GM23338 (cell line): ENCODE measurements at regions not wholly inside any gene's neighbourhood (a gene's known extent, or its start where the extent isn't known, plus 50 kb on each side); places are given as distances from the start of the nearest gene placed in this dataset.

ENCODE experiments used
- ATAC-seq: fragments of 200-7000 bp; cut with Tn5 transposase; 3 replicates; pipeline ENCODE4 v1.9.1; 2020
- DNase-seq: peaks from one replicate; pipeline ENCODE4 v3.0.0-alpha.2; 2015; ENCODE audit warnings: low spot score
- H2AFZ ChIP-seq: fragments of 200-600 bp; sonication (generic); 2 replicates; pipeline ENCODE4 v1.8.0; 2016; ENCODE audit warnings: antibody characterized with exemption, mild to moderate bottlenecking, moderate library complexity
- H3F3A ChIP-seq: fragments of 200-600 bp; sonication (generic); replicated peaks from 2 replicates; pipeline ENCODE4 v1.8.0; 2017; ENCODE audit warnings: antibody characterized with exemption, mixed run types, low read depth
- H3K27ac ChIP-seq: fragments of 200-600 bp; sonication (generic); 2 replicates; pipeline ENCODE4 v1.6.1; 2016; ENCODE audit warnings: low read depth
- H3K27me3 ChIP-seq: fragments of 200-600 bp; sonication (generic); 2 replicates; pipeline ENCODE4 v1.8.0; 2016; ENCODE audit warnings: mild to moderate bottlenecking, mixed run types, moderate library complexity; ENCODE audit not compliant: insufficient read depth
- H3K36me3 ChIP-seq: fragments of 200-600 bp; sonication (generic); 2 replicates; pipeline ENCODE4 v1.8.0; 2016; ENCODE audit warnings: mild to moderate bottlenecking; ENCODE audit not compliant: insufficient read depth
- H3K4me1 ChIP-seq: fragments of 200-600 bp; sonication (generic); 2 replicates; pipeline ENCODE4 v1.8.0; 2016; ENCODE audit warnings: mild to moderate bottlenecking, moderate library complexity; ENCODE audit not compliant: insufficient read depth
- H3K4me2 ChIP-seq: fragments of 200-600 bp; sonication (generic); 2 replicates; pipeline ENCODE4 v1.7.1; 2017; ENCODE audit warnings: mixed run types
- H3K4me3 ChIP-seq: fragments of 200-600 bp; sonication (generic); 2 replicates; pipeline ENCODE4 v1.6.1; 2016; ENCODE audit warnings: mixed run types
- H3K79me2 ChIP-seq: fragments of 200-600 bp; sonication (generic); replicated peaks from 2 replicates; pipeline ENCODE4 v1.8.0; 2017; ENCODE audit warnings: mild to moderate bottlenecking; ENCODE audit not compliant: insufficient read depth
- H3K9me2 ChIP-seq: fragments of 200-600 bp; sonication (generic); 2 replicates; pipeline ENCODE4 v1.8.0; 2017; ENCODE audit not compliant: insufficient read depth
- H4K20me1 ChIP-seq: fragments of 200-600 bp; sonication (generic); replicated peaks from 2 replicates; pipeline ENCODE4 v1.8.0; 2017; ENCODE audit warnings: mild to moderate bottlenecking; ENCODE audit not compliant: insufficient read depth
- H3K27ac Mint-ChIP-seq: 2 replicates; pipeline ENCODE4 v1.8.0; 2020; ENCODE audit warnings: inconsistent platforms, mild to moderate bottlenecking, moderate library complexity, mixed read lengths
- H3K27me3 Mint-ChIP-seq: 3 replicates; pipeline ENCODE4 v1.8.0; 2022; ENCODE audit warnings: low read depth, mild to moderate bottlenecking, moderate library complexity, mixed read lengths, inconsistent platforms; ENCODE audit not compliant: insufficient read depth, poor library complexity
- H3K36me3 Mint-ChIP-seq: 3 replicates; pipeline ENCODE4 v1.8.0; 2021; ENCODE audit warnings: low read depth, mild to moderate bottlenecking, inconsistent platforms, moderate library complexity, mixed read lengths
- H3K4me1 Mint-ChIP-seq: 3 replicates; pipeline ENCODE4 v1.8.0; 2020; ENCODE audit warnings: mild to moderate bottlenecking, inconsistent platforms, mixed read lengths
- H3K4me3 Mint-ChIP-seq: 3 replicates; pipeline ENCODE4 v1.8.0; 2021; ENCODE audit warnings: moderate library complexity, mild to moderate bottlenecking, inconsistent platforms, mixed read lengths
- H3K9me3 Mint-ChIP-seq: 3 replicates; pipeline ENCODE4 v1.8.0; 2020; ENCODE audit warnings: moderate library complexity, mild to moderate bottlenecking, inconsistent platforms, mixed read lengths
- CREB1 ChIP-seq: fragments of 250-450 bp; sonication (Bioruptor Pico); IDR thresholded peaks from 2 replicates; pipeline ENCODE4 v1.5.0; 2020; ENCODE audit warnings: low read depth, mild to moderate bottlenecking, moderate library complexity
- EZH2phosphoT487 ChIP-seq: fragments of 200-600 bp; sonication (generic); IDR thresholded peaks from one replicate; pipeline ENCODE4 v1.8.1; 2018; ENCODE audit warnings: antibody characterized with exemption; ENCODE audit not compliant: unreplicated experiment
- JUNB ChIP-seq: IDR thresholded peaks from one replicate; pipeline ENCODE4 v1.6.1; 2016; ENCODE audit warnings: antibody characterized with exemption; ENCODE audit not compliant: unreplicated experiment
- NANOG ChIP-seq: IDR thresholded peaks from 2 replicates; pipeline ENCODE4 v1.6.1; 2016; ENCODE audit warnings: antibody characterized with exemption, borderline replicate concordance
- STAT1 ChIP-seq: IDR thresholded peaks from one replicate; pipeline ENCODE4 v1.6.1; 2016; ENCODE audit warnings: antibody characterized with exemption; ENCODE audit not compliant: unreplicated experiment
- ZNF114 ChIP-seq: fragments of 250-450 bp; sonication (Bioruptor Pico); IDR thresholded peaks from 2 replicates; pipeline ENCODE4 v1.5.0; 2020; ENCODE audit warnings: mild to moderate bottlenecking, moderate library complexity
- ZNF462 ChIP-seq: fragments of 250-450 bp; sonication (Bioruptor Pico); IDR thresholded peaks from 2 replicates; pipeline ENCODE4 v1.5.0; 2020; ENCODE audit warnings: mild to moderate bottlenecking, moderate library complexity
- TF ChIP-seq, protein P1 (sequence below): IDR thresholded peaks from one replicate; pipeline ENCODE4 v1.6.1; 2018; ENCODE audit warnings: antibody characterized with exemption; ENCODE audit not compliant: unreplicated experiment

DNA sequence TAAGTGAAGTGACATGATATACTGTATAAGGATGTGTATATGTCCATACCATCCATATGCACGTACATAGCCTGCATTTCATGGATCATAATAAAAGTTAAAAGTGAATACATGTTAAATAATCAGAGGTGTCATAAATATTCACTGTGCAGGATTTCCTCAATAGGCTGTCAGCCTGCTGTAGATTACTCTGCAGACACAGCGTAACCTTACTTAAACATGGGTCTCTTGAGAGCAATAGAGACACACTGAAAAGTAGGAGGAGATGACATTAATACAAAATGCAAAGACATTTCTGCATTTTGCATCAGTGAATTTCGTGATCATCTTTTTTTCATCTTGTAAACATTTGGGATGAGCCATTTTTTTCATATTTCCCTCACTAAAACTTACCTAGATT is 955.2 kb upstream of the DIAPH2 start:
- H3K4me3 Mint-ChIP-seq, result no peak overlapping the region
- ATAC-seq (no peak), DNase-seq (no peak)
- no peaks in the 10 kb centered on the region for H3K36me3 ChIP-seq
- H3K79me2 ChIP-seq, result no peaks in the 10 kb centered on the region
- TF ChIP-seq STAT1 (no peak), NANOG (no peak), JUNB (no peak), EZH2phosphoT487 (no peak), CREB1 (CRISPR knock-in tag) (no peak), ZNF114 (CRISPR knock-in tag) (no peak), ZNF462 (CRISPR knock-in tag) (no peak)
- TF ChIP-seq, protein P1, sequence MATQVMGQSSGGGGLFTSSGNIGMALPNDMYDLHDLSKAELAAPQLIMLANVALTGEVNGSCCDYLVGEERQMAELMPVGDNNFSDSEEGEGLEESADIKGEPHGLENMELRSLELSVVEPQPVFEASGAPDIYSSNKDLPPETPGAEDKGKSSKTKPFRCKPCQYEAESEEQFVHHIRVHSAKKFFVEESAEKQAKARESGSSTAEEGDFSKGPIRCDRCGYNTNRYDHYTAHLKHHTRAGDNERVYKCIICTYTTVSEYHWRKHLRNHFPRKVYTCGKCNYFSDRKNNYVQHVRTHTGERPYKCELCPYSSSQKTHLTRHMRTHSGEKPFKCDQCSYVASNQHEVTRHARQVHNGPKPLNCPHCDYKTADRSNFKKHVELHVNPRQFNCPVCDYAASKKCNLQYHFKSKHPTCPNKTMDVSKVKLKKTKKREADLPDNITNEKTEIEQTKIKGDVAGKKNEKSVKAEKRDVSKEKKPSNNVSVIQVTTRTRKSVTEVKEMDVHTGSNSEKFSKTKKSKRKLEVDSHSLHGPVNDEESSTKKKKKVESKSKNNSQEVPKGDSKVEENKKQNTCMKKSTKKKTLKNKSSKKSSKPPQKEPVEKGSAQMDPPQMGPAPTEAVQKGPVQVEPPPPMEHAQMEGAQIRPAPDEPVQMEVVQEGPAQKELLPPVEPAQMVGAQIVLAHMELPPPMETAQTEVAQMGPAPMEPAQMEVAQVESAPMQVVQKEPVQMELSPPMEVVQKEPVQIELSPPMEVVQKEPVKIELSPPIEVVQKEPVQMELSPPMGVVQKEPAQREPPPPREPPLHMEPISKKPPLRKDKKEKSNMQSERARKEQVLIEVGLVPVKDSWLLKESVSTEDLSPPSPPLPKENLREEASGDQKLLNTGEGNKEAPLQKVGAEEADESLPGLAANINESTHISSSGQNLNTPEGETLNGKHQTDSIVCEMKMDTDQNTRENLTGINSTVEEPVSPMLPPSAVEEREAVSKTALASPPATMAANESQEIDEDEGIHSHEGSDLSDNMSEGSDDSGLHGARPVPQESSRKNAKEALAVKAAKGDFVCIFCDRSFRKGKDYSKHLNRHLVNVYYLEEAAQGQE, result no peak
- no peaks in the 10 kb centered on the region for H3K4me1 Mint-ChIP-seq
- no peak overlapping the region for H3K4me2 ChIP-seq
- H2AFZ ChIP-seq, result no peak overlapping the region
- H3K9me3 Mint-ChIP-seq, result no peaks in the 10 kb centered on the region
- H3K27me3 Mint-ChIP-seq, result no peaks in the 10 kb centered on the region
- no peaks in the 10 kb centered on the region for H3K9me2 ChIP-seq
- no peaks in the 10 kb centered on the region for H3K4me1 ChIP-seq
- no peak overlapping the region for H3K4me3 ChIP-seq
- H3K27ac Mint-ChIP-seq, result no peak overlapping the region
- no peaks in the 10 kb centered on the region for H3F3A ChIP-seq
- H3K27me3 ChIP-seq, result no peaks in the 10 kb centered on the region
- H4K20me1 ChIP-seq, result no peaks in the 10 kb centered on the region
- no peaks in the 10 kb centered on the region for H3K36me3 Mint-ChIP-seq
- H3K27ac ChIP-seq, result no peak overlapping the region
